Stimulated activated naive CD8-positive, alpha-beta T cell treated with anti-CD3 and anti-CD28 coated beads, Interleukin-15, Interleukin-2, amounts not matched to agents 100 U/mL and 50 U/mL, for 24 hours (primary cell): ENCODE measurements at regions not wholly inside any gene's neighbourhood (a gene's known extent, or its start where the extent isn't known, plus 50 kb on each side); places are given as distances from the start of the nearest gene placed in this dataset.
A peak's percentile ranks its signal among the peaks of the same experiment; 100 is the strongest.

Experiments
- ATAC-seq: fragments of 150-1000 bp; cut with Tn5 transposase; one replicate; pipeline ENCODE4 v1.10.0; 2021
- DNase-seq: peaks from one replicate; pipeline ENCODE4 v3.0.0; 2021

GRCh38 chr5:96588539-96588938 lies 73.6 kb upstream of the CAST start:
- ATAC-seq (no peak), DNase-seq (no peak)

GRCh38 chr5:96590796-96591195 lies 71.4 kb upstream of the CAST start:
- ATAC-seq, result no peak
- no peak for DNase-seq

GRCh38 chr5:96595300-96596090 lies 66.7 kb upstream of the CAST start:
- DNase-seq, result peak; percentile 22

GRCh38 chr5:96597438-96598020 lies 64.6 kb upstream of the CAST start:
- DNase-seq (peak; percentile 22), ATAC-seq (peak; percentile 87)

More at GRCh38 chr5:96595300-96596090, 66.7 kb upstream of the CAST start:
- ATAC-seq, result no peak

GRCh38 chr5:96601200-96601599 lies 61.0 kb upstream of the CAST start:
- ATAC-seq (no peak), DNase-seq (no peak)

GRCh38 chr5:96601715-96602244 lies 60.4 kb upstream of the CAST start:
- ATAC-seq (peak; percentile 44), DNase-seq (peak; percentile 56)

GRCh38 chr5:96602776-96603175 lies 59.4 kb upstream of the CAST start:
- DNase-seq, result no peak
- ATAC-seq, result no peak

- DNase-seq, result no peak
Measured at GRCh38 chr5:96605144-96605837, 56.9 kb upstream of the CAST start.

GRCh38 chr5:96609369-96609768 lies 52.8 kb upstream of the CAST start:
- DNase-seq (no peak), ATAC-seq (no peak)

More at GRCh38 chr5:96605144-96605837, 56.9 kb upstream of the CAST start:
- ATAC-seq, result no peak

- DNase-seq (no peak), ATAC-seq (no peak)
Measured at GRCh38 chr5:96610747-96611146, 51.4 kb upstream of the CAST start.

- ATAC-seq, result no peak
Measured at GRCh38 chr5:96611946-96612345, 50.2 kb upstream of the CAST start.

More at GRCh38 chr5:96611946-96612345, 50.2 kb upstream of the CAST start:
- no peak for DNase-seq
